D721Med (cell line): ENCODE measurements at regions not wholly inside any gene's neighbourhood (a gene's known extent, or its start where the extent isn't known, plus 50 kb on each side); places are given as distances from the start of the nearest gene placed in this dataset.

Experiments
- DNase-seq: peaks from one replicate; pipeline ENCODE4 v3.0.0; 2011; ENCODE audit warnings: low spot score; ENCODE audit not compliant: insufficient read length
- FAIRE-seq: peaks from 2 replicates; lab custom pipeline; 2011; peaks lifted over from hg19 to GRCh38; lab: Jason Lieb, UNC
- CTCF ChIP-seq: IDR thresholded peaks from 2 replicates; pipeline ENCODE4 v1.5.1; 2012; ENCODE audit warnings: mild to moderate bottlenecking, control low read depth; ENCODE audit not compliant: insufficient read depth; ENCODE audit errors: missing control alignments

DNA sequence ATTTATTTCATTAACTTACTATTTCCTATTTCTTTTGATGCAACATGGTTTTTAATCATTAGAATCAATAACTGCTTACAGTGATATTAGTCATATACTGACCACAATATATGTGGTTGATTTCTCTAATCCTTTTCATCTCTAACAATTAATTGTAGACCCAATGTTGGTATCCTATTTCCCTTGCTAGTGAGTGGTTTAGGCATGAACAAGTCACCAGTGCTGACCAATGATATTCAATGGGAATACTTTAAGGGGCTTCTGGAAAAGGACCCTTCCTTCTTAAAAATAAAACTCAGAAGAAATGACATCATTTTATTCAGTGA, 672.4 kb upstream of the GRAMD2B start:
- no peak for FAIRE-seq
- TF ChIP-seq CTCF: no peak
- DNase-seq: no peak

- TF ChIP-seq CTCF: no peak
- FAIRE-seq (no peak), DNase-seq (no peak)
Measured at GRCh38 chr5:125756456-125756855, 666.8 kb upstream of the GRAMD2B start.

DNA sequence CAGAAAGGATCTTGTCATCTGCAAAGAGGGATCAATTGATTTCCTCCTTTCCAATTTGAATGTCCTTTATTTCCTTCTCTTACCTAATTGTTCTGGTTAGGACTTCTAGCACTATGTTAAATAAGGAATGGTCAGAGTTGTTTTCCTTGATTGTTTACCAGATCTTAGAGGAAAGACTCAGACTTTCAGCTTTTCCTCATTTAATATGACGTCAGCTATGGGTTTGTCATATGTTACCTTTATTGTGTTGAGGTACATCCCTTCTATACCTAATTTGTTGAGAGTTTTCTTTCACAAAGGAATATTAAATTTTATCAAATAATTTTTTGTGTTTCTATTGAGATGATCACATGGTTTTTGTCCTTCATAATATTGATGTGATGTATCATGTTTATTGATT, 656.5 kb upstream of the GRAMD2B start:
- DNase-seq: no peak
- no peak for FAIRE-seq

GRCh38 chr5:125775896-125776295, 647.3 kb upstream of the GRAMD2B start:
- FAIRE-seq (no peak), DNase-seq (no peak)
- no peak for TF ChIP-seq CTCF

More for the DNA sequence above, 656.5 kb upstream of the GRAMD2B start:
- no peak for TF ChIP-seq CTCF

- DNase-seq (no peak), FAIRE-seq (no peak)
- no peak for TF ChIP-seq CTCF
Measured at GRCh38 chr5:125776656-125777139, 646.5 kb upstream of the GRAMD2B start.

- no peak for TF ChIP-seq CTCF
- no peak for FAIRE-seq
Measured at GRCh38 chr5:125778791-125779190, 644.4 kb upstream of the GRAMD2B start.

DNA sequence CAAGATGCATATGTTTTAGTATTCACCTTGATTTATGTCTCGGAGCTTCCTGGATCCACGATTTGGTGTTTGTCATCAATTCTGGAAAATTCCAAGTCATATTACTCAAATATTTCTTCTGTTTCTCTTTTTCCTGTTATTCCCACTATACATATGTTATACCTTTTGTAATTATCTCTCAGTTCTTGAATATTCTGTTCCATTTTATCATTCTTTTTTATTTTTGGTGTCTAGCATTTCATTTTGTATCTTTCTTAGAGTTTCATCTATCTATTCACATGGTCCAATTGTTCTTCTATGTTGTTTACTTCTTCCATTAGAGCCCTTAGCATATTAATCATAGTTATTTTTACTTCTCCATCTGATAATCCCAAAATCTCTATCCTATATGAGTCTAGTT, 637.8 kb upstream of the GRAMD2B start:
- DNase-seq: no peak
- no peak for TF ChIP-seq CTCF
- no peak for FAIRE-seq

More at GRCh38 chr5:125778791-125779190, 644.4 kb upstream of the GRAMD2B start:
- no peak for DNase-seq
